Gastroesophageal sphincter (tissue), 4 donors: ENCODE measurements at regions not wholly inside any gene's neighbourhood (a gene's known extent, or its start where the extent isn't known, plus 50 kb on each side); places are given as distances from the start of the nearest gene placed in this dataset.

Experiments
- ATAC-seq: fragments of 150-250 bp; one replicate; pipeline ENCODE4 v1.9.1; 2016; ENCODE audit warnings: mild to moderate bottlenecking, moderate library complexity
- H3K27ac ChIP-seq, 4 donors: fragments of 200-600 bp; sonication (generic) in 3 of 4; 1 replicate in 3 of 4; 2 replicates in 1 of 4; pipeline ENCODE4 v1.5.1; 2016 to 2019
- H3K27me3 ChIP-seq: fragments of 200-600 bp; sonication (generic); one replicate; pipeline ENCODE4 v1.5.1; 2019
- H3K36me3 ChIP-seq, 2 donors: fragments of 200-600 bp; sonication (generic); one replicate each; pipeline ENCODE4 v1.5.1; 2019; ENCODE audit warnings: control low read depth in 1 of 2
- H3K4me1 ChIP-seq, 3 donors: fragments of 200-600 bp; sonication (generic); 1 replicate in 2 of 3; 2 replicates in 1 of 3; pipeline ENCODE4 v1.5.1; 2016 to 2019; ENCODE audit warnings: control low read depth in 2 of 3
- H3K4me3 ChIP-seq, 2 donors: fragments of 200-600 bp; sonication (generic); one replicate each; pipeline ENCODE4 v1.5.1; 2019; ENCODE audit warnings: mild to moderate bottlenecking in 1 of 2, moderate library complexity in 1 of 2
- H3K9me3 ChIP-seq, 3 donors: fragments of 200-600 bp; sonication (generic); one replicate each; pipeline ENCODE4 v1.5.1; 2017 to 2019; ENCODE audit warnings: control low read depth in 2 of 3
- EP300 ChIP-seq: sonication (generic); formaldehyde crosslinking; IDR thresholded peaks from one replicate; pipeline ENCODE4 v1.6.1; 2017; ENCODE audit warnings: antibody characterized with exemption, mild to moderate bottlenecking
- POLR2A ChIP-seq, 2 donors: fragments of 450-650 bp; IDR thresholded peaks; one replicate each; pipeline ENCODE4 v1.6.1; 2017; ENCODE audit warnings: antibody characterized with exemption in 2 of 2, mild to moderate bottlenecking in 2 of 2, moderate library complexity in 1 of 2
- POLR2AphosphoS5 ChIP-seq: sonication (generic); formaldehyde crosslinking; IDR thresholded peaks from one replicate; pipeline ENCODE4 v1.6.1; 2017; ENCODE audit warnings: antibody characterized with exemption
- WGBS, 2 donors: methylation state at CpG; one replicate each; pipeline ENCODE4 v1.1.5; 2018; ENCODE audit warnings: low coverage in 1 of 2; 5-methylcytosine and 5-hydroxymethylcytosine counted together
- TF ChIP-seq, protein P1 (sequence below), 4 experiments: fragments of 200-600 bp in 2 of 4; fragments of 450-650 bp in 2 of 4; sonication (generic) in 1 of 4; IDR thresholded peaks; one replicate each; pipeline ENCODE4 v1.5.1; 2017 to 2019; ENCODE audit warnings: antibody characterized with exemption in 4 of 4, mild to moderate bottlenecking in 2 of 4, moderate library complexity in 2 of 4

DNA sequence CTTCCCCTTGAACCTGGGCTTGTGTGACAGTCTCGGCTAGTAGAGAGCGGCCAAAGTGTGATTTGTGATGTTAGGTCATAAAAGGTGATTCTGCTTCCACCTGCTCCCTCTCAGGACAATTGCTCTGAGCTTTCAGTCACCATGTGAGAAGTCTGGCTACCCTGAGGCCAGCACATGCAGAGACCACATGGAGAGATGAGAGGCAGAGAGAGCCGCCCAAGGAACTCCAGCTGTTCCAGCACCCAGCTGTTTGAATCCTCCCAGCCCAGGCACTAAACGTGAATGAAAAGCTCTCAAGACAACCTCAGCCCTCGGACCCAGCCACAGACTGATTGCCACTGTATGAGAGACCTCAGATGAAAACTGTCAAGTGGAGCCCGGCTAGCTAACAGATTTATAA is 143.4 kb upstream of the EEF1E1 start:
- H3K36me3 ChIP-seq: no peaks in the 10 kb centered on the region
- H3K27ac ChIP-seq: no peak overlapping the region
- H3K27me3 ChIP-seq: peaks cover 17% of the 10 kb centered on the region
- no peak overlapping the region for H3K4me3 ChIP-seq
- no peaks in the 10 kb centered on the region for H3K4me1 ChIP-seq
- 6 to 8% methylated on average over 3 to 5 of the region's 6 CpGs for WGBS, 2 donors
- no peak for ATAC-seq
- TF ChIP-seq POLR2A (IDR thresholded peaks at IDR 0.05) (no peak), POLR2AphosphoS5 (no peak), EP300 (no peak)
- TF ChIP-seq, protein P1, sequence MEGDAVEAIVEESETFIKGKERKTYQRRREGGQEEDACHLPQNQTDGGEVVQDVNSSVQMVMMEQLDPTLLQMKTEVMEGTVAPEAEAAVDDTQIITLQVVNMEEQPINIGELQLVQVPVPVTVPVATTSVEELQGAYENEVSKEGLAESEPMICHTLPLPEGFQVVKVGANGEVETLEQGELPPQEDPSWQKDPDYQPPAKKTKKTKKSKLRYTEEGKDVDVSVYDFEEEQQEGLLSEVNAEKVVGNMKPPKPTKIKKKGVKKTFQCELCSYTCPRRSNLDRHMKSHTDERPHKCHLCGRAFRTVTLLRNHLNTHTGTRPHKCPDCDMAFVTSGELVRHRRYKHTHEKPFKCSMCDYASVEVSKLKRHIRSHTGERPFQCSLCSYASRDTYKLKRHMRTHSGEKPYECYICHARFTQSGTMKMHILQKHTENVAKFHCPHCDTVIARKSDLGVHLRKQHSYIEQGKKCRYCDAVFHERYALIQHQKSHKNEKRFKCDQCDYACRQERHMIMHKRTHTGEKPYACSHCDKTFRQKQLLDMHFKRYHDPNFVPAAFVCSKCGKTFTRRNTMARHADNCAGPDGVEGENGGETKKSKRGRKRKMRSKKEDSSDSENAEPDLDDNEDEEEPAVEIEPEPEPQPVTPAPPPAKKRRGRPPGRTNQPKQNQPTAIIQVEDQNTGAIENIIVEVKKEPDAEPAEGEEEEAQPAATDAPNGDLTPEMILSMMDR (IDR thresholded peaks at IDR 0.05): no peak
- peaks cover 0 to 3% (median 0%) of the 10 kb centered on the region in 3 donors for H3K9me3 ChIP-seq

DNA sequence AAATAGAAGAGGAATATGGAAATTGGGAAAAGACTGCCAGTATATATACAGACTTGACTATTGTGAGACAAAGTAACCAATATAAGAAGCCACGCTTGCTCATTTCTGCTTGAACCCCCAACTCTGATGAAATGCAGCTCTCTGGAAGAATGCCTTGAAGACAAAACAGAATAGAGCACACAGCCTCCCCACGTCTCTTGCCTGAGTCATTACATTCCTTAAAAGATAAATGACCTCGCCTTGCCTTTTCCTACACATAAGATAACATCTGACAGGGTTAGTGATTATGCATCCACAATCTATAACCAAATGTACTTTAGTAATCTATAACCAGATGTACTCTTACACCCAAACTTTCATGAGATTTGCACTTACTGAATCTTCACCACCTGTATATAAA is 141.1 kb upstream of the EEF1E1 start:
- Histone ChIP-seq H3K27ac (no peak overlapping the region), H3K27me3 (peaks cover 21% of the 10 kb centered on the region), H3K4me3 (no peak overlapping the region), H3K4me1 (no peaks in the 10 kb centered on the region), H3K9me3 (no peaks in the 10 kb centered on the region), H3K36me3 (no peaks in the 10 kb centered on the region)
- ATAC-seq: no peak
- 25 to 34% methylated on average over 3 of the region's 3 CpGs for WGBS, 2 donors
- TF ChIP-seq POLR2AphosphoS5: no peak

DNA sequence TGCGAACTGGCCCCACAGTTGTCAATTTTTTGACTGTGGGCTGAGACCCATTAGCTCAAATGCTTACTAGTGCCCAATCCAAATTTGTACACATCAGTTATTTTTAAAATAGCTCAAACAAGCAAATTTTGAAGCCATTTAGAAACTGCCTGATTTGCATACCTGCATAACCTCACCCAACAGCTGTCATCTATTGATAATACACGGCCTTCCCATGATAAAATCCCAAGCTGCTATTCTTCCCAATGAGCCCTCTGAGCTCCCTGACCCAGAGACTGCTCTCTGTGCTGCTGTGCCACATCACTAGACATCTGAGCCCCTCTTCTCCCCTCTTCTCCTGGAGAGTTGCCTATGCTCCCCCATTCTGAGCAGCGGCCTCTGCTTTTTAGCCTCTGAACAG is 140.5 kb upstream of the EEF1E1 start:
- TF ChIP-seq, protein P1 (IDR thresholded peaks at IDR 0.05): no peak
- TF ChIP-seq POLR2A (IDR thresholded peaks at IDR 0.05) (no peak), EP300 (no peak), POLR2AphosphoS5 (no peak)
- WGBS, 2 donors: 69 to 73% methylated on average over 3 of the region's 3 CpGs
- H3K27me3 ChIP-seq: peaks cover 21% of the 10 kb centered on the region
- no peak for ATAC-seq
- no peak overlapping the region for H3K27ac ChIP-seq
- H3K36me3 ChIP-seq: no peaks in the 10 kb centered on the region
- H3K9me3 ChIP-seq: no peaks in the 10 kb centered on the region
- H3K4me1 ChIP-seq: no peaks in the 10 kb centered on the region
- no peak overlapping the region for H3K4me3 ChIP-seq

DNA sequence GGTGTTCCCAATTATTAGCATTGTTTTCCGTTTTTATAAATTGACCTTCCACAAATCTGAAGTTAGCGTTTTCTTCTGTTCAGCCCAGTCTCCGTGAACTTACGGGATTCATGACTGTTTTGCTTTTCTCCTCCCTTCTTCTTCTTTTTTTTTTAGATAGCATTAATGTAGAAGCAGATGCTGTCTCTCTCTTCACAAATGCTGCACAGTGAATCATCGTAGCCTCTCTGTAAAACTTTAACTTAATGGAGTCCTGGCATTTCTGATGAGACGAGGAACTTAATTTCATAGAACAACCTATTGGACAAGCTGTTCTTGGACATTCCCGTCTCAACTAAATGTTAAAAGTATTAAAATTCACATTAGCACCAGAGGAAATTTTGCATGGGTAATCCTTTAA is 138.0 kb upstream of the EEF1E1 start:
- no peak overlapping the region for H3K4me3 ChIP-seq
- no peaks in the 10 kb centered on the region for H3K9me3 ChIP-seq
- no peaks in the 10 kb centered on the region for H3K36me3 ChIP-seq
- H3K27ac ChIP-seq: no peak overlapping the region
- ATAC-seq: no peak
- TF ChIP-seq POLR2A (IDR thresholded peaks at IDR 0.05) (no peak), EP300 (no peak), POLR2AphosphoS5 (no peak)
- TF ChIP-seq, protein P1 (IDR thresholded peaks at IDR 0.05): no peak
- WGBS, 2 donors: 48 to 68% methylated on average over 4 to 7 of the region's 7 CpGs
- peaks cover 37% of the 10 kb centered on the region for H3K27me3 ChIP-seq
- no peaks in the 10 kb centered on the region for H3K4me1 ChIP-seq

DNA sequence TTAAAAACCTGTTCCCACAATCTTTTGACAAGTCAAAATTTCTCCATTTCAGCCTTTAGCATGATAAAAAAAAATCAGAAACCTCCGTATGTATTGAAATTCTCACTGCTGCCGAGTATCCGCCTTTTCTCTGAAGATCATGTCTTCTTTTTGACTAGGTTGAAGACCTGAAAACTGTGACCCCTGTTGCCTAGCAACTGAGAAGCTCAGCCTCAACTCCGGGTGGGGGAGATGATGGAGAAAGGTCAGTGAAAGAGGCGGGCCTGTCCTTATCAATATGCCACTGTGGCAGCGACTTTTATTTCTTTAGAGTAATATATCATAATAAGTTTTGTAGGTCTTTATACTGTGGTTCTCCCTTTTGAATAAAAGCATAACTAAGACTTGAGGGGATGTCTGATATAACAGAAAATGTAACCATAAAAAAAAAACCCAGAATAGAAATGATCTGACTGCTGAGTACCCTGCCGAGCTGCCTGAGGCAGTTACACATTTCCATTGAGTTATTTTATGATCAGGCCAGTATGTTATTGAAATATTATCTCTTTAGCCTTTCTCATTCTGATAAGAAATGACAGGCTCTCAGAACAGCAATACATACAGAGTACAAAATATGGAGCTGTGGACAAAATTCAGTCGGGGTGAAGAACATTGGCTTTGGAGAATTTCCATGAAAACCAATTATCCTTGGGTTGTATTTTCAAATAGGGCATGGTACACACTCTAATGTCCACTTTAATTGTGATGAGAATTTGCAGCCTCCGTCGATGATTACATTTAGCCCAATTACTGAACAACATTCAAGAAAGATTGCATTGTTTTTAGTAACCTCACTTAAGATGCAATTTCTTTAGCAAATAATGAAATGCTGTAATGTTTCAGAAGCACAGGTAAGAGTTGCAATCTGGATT is 136.7 kb upstream of the EEF1E1 start:
- Histone ChIP-seq H3K4me3 (no peak overlapping the region), H3K27me3 (peaks cover 34% of the 10 kb centered on the region), H3K9me3 (no peaks in the 10 kb centered on the region), H3K27ac (no peak overlapping the region), H3K36me3 (no peaks in the 10 kb centered on the region), H3K4me1 (no peaks in the 10 kb centered on the region)
- no peak for TF ChIP-seq POLR2A (IDR thresholded peaks at IDR 0.05)
- no peak for TF ChIP-seq POLR2AphosphoS5
- TF ChIP-seq, protein P1 (IDR thresholded peaks at IDR 0.05): no peak
- TF ChIP-seq EP300: no peak
- no peak for ATAC-seq
- WGBS, 2 donors: 21 to 48% methylated on average over 9 to 10 of the region's 10 CpGs
